A549 (cell line): ENCODE measurements at regions not wholly inside any gene's neighbourhood (a gene's known extent, or its start where the extent isn't known, plus 50 kb on each side); places are given as distances from the start of the nearest gene placed in this dataset.

Experiments used
- EHF ChIP-seq: fragments of 250-450 bp; sonication (Bioruptor Pico); IDR thresholded peaks from 2 replicates; pipeline ENCODE4 v1.5.0; 2020; ENCODE audit warnings: mild to moderate bottlenecking
- ESRRA ChIP-seq: fragments of 150-350 bp; IDR thresholded peaks from 2 replicates; pipeline ENCODE4 v1.6.1; 2014; ENCODE audit warnings: mild to moderate bottlenecking, low read length, borderline replicate concordance
- MAZ ChIP-seq: fragments of 150-350 bp; IDR thresholded peaks from 2 replicates; pipeline ENCODE4 v1.6.1; 2014; ENCODE audit warnings: antibody characterized with exemption, low read depth, low read length, borderline replicate concordance
- MYC ChIP-seq: IDR thresholded peaks from 2 replicates; pipeline ENCODE4 v1.6.1; 2012; ENCODE audit warnings: mild to moderate bottlenecking, inconsistent platforms, low read length, improper control_type of control experiment, borderline replicate concordance
- POLR2A ChIP-seq: IDR thresholded peaks from 2 replicates; pipeline ENCODE4 v1.6.1; 2012; ENCODE audit warnings: mild to moderate bottlenecking, low read length
- RAD21 ChIP-seq, 2 experiments: fragments of >200 bp in 1 of 2; sonication (Bioruptor Twin) in 1 of 2; formaldehyde crosslinking in 1 of 2; IDR thresholded peaks in 1 of 2; conservative IDR thresholded peaks in 1 of 2; 2 replicates in 1 of 2; 3 replicates in 1 of 2; pipeline ENCODE4 v1.6.1; 2012 to 2018; ENCODE audit warnings: inconsistent platforms in 1 of 2
- SMC3 ChIP-seq: fragments of >200 bp; sonication (Bioruptor Twin); formaldehyde crosslinking; IDR thresholded peaks from 3 replicates; pipeline ENCODE4 v1.6.1; 2018; ENCODE audit warnings: inconsistent platforms
- TF ChIP-seq, protein P1 (sequence below): fragments of >200 bp; sonication (Bioruptor Twin); formaldehyde crosslinking; IDR thresholded peaks from 3 replicates; pipeline ENCODE4 v1.5.1; 2016
- TF ChIP-seq, protein P2 (sequence below): fragments of 150-350 bp; IDR thresholded peaks from 2 replicates; pipeline ENCODE4 v1.6.1; 2014; ENCODE audit warnings: low read depth, mild to moderate bottlenecking, low read length

DNA sequence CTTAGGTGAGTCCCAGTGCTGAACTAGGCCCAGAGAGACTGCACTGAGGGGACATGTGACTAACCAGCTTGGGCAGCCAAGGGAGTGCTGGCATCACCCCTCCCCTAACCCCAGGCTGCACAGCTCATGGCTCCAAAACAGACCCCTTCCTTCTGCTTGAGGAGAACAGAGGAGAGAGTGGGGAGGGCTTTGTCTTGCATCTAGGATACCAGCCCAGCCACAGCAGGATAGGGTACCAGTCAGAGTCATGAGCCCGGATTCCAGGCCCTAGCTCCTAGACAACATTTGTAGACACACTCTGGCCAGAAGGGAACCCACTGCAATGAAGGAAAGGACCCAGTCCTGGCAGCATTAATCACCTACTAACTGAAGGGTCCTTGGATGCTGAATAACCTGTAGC lies 49.9 kb upstream of the PLSCR4 start:
- TF ChIP-seq MYC (no peak), SMC3 (no peak), ESRRA (no peak), EHF (CRISPR knock-in tag) (no peak), POLR2A (no peak), RAD21 (conservative IDR thresholded peaks at IDR 0.05 in 1 of 2, IDR thresholded peaks at IDR 0.05 in 1 of 2) (no peak), MAZ (no peak)
- TF ChIP-seq, protein P1, sequence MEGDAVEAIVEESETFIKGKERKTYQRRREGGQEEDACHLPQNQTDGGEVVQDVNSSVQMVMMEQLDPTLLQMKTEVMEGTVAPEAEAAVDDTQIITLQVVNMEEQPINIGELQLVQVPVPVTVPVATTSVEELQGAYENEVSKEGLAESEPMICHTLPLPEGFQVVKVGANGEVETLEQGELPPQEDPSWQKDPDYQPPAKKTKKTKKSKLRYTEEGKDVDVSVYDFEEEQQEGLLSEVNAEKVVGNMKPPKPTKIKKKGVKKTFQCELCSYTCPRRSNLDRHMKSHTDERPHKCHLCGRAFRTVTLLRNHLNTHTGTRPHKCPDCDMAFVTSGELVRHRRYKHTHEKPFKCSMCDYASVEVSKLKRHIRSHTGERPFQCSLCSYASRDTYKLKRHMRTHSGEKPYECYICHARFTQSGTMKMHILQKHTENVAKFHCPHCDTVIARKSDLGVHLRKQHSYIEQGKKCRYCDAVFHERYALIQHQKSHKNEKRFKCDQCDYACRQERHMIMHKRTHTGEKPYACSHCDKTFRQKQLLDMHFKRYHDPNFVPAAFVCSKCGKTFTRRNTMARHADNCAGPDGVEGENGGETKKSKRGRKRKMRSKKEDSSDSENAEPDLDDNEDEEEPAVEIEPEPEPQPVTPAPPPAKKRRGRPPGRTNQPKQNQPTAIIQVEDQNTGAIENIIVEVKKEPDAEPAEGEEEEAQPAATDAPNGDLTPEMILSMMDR: no peak
- TF ChIP-seq, protein P2, sequence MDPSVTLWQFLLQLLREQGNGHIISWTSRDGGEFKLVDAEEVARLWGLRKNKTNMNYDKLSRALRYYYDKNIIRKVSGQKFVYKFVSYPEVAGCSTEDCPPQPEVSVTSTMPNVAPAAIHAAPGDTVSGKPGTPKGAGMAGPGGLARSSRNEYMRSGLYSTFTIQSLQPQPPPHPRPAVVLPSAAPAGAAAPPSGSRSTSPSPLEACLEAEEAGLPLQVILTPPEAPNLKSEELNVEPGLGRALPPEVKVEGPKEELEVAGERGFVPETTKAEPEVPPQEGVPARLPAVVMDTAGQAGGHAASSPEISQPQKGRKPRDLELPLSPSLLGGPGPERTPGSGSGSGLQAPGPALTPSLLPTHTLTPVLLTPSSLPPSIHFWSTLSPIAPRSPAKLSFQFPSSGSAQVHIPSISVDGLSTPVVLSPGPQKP: no peak
